Sigmoid colon (tissue), 6 donors: ENCODE measurements at regions not wholly inside any gene's neighbourhood (a gene's known extent, or its start where the extent isn't known, plus 50 kb on each side); places are given as distances from the start of the nearest gene placed in this dataset.

ENCODE experiments used
- DNase-seq: peaks from one replicate; pipeline ENCODE4 v3.0.0-alpha.2; 2019
- H3K27ac ChIP-seq, 4 donors: fragments of 200-600 bp; sonication (generic); one replicate each; pipeline ENCODE4 v1.5.1; 2016 to 2019; ENCODE audit warnings: mild to moderate bottlenecking in 1 of 4
- H3K27me3 ChIP-seq, 3 donors: fragments of 200-600 bp; sonication (generic); one replicate each; pipeline ENCODE4 v1.5.1; 2019; ENCODE audit warnings: mild to moderate bottlenecking in 1 of 3
- H3K36me3 ChIP-seq, 4 donors: fragments of 200-600 bp; sonication (generic); one replicate each; pipeline ENCODE4 v1.5.1; 2016 to 2019
- H3K4me1 ChIP-seq, 4 donors: fragments of 200-600 bp; sonication (generic); one replicate each; pipeline ENCODE4 v1.5.1; 2017 to 2019
- H3K4me3 ChIP-seq, 4 donors: fragments of 200-600 bp; sonication (generic); one replicate each; pipeline ENCODE4 v1.5.1; 2017 to 2019; ENCODE audit warnings: mild to moderate bottlenecking in 2 of 4, moderate library complexity in 1 of 4
- H3K9me3 ChIP-seq, 4 donors: fragments of 200-600 bp in 3 of 4; sonication (generic) in 3 of 4; one replicate each; pipeline versions ENCODE4 v1.5.1 to v1.6.1; 2013 to 2019
- CTCF ChIP-seq, 4 experiments: fragments of 450-650 bp in 3 of 4; fragments of 200-600 bp in 1 of 4; IDR thresholded peaks; one replicate each; pipeline ENCODE4 v1.5.1; 2016 to 2019; ENCODE audit warnings: antibody characterized with exemption in 4 of 4, mild to moderate bottlenecking in 3 of 4, moderate library complexity in 2 of 4
- EP300 ChIP-seq, 4 donors: sonication (generic); formaldehyde crosslinking; IDR thresholded peaks; one replicate each; pipeline ENCODE4 v1.6.1; 2017; ENCODE audit warnings: antibody characterized with exemption in 4 of 4
- POLR2A ChIP-seq, 2 donors: fragments of 450-650 bp; IDR thresholded peaks; one replicate each; pipeline ENCODE4 v1.6.1; 2016; ENCODE audit warnings: antibody characterized with exemption in 2 of 2, mild to moderate bottlenecking in 2 of 2, moderate library complexity in 2 of 2
- POLR2AphosphoS5 ChIP-seq, 4 donors: sonication (generic); formaldehyde crosslinking; IDR thresholded peaks; one replicate each; pipeline ENCODE4 v1.6.1; 2017; ENCODE audit warnings: antibody characterized with exemption in 4 of 4
- WGBS, 2 donors: extraction: QIAGEN DNeasy Blood & Tissue Kit; methylation state at CpG; one replicate each; pipeline ENCODE4 v1.1.7; 2013; 5-methylcytosine and 5-hydroxymethylcytosine counted together
- intact Hi-C: fragments of 100-400 bp; cut with DNase I; formaldehyde crosslinking; loops from one replicate; pipeline ENCODE4 v1.15.1; 2023
- donor health status: healthy with polysubstance abuse.
- donor health status: healthy.

GRCh38 chrX:138945219-138945618 is 233.7 kb upstream of the FGF13 start:
- H3K4me3 ChIP-seq = no peak overlapping the region
- H3K4me1 ChIP-seq = no peaks in the 10 kb centered on the region
- H3K27me3 ChIP-seq = no peaks in the 10 kb centered on the region
- DNase-seq = no peak
- no peaks in the 10 kb centered on the region for H3K9me3 ChIP-seq
- WGBS, 2 donors = 82 to 87% methylated on average over 6 of the region's 6 CpGs
- H3K27ac ChIP-seq = no peak overlapping the region
- no peak for TF ChIP-seq CTCF (IDR thresholded peaks at IDR 0.05)
- no peak for TF ChIP-seq POLR2A (IDR thresholded peaks at IDR 0.05)
- no peak for TF ChIP-seq EP300 (IDR thresholded peaks at IDR 0.05)
- intact Hi-C loops = no loop called here
- H3K36me3 ChIP-seq = no peaks in the 10 kb centered on the region

GRCh38 chrX:138939038-138939437 is 227.5 kb upstream of the FGF13 start:
- H3K9me3 ChIP-seq = no peaks in the 10 kb centered on the region
- no peaks in the 10 kb centered on the region for H3K4me1 ChIP-seq
- H3K36me3 ChIP-seq = no peaks in the 10 kb centered on the region
- TF ChIP-seq CTCF (IDR thresholded peaks at IDR 0.05) = no peak
- no peak for TF ChIP-seq EP300 (IDR thresholded peaks at IDR 0.05)
- TF ChIP-seq POLR2A (IDR thresholded peaks at IDR 0.05) = no peak
- no peak for TF ChIP-seq POLR2AphosphoS5 (IDR thresholded peaks at IDR 0.05)
- no peaks in the 10 kb centered on the region for H3K27me3 ChIP-seq
- H3K4me3 ChIP-seq = no peak overlapping the region
- DNase-seq = no peak
- intact Hi-C loops = no loop called here
- H3K27ac ChIP-seq = no peak overlapping the region

- Histone ChIP-seq H3K9me3 (no peaks in the 10 kb centered on the region), H3K27me3 (no peaks in the 10 kb centered on the region), H3K27ac (no peak overlapping the region), H3K4me1 (no peaks in the 10 kb centered on the region), H3K4me3 (no peak overlapping the region), H3K36me3 (no peaks in the 10 kb centered on the region)
- intact Hi-C loops = no loop called here
- no peak for DNase-seq
- TF ChIP-seq POLR2AphosphoS5 (IDR thresholded peaks at IDR 0.05) = no peak
- WGBS, 2 donors = 66 to 92% methylated on average over 1 of the region's 1 CpG
These were observed 226.5 kb upstream of the FGF13 start for GRCh38 chrX:138938003-138938402.

- no peak overlapping the region for H3K4me3 ChIP-seq
- TF ChIP-seq EP300 (IDR thresholded peaks at IDR 0.05) (no peak), CTCF (IDR thresholded peaks at IDR 0.05) (no peak), POLR2AphosphoS5 (IDR thresholded peaks at IDR 0.05) (no peak), POLR2A (IDR thresholded peaks at IDR 0.05) (no peak)
- DNase-seq = no peak
- H3K36me3 ChIP-seq = no peaks in the 10 kb centered on the region
- intact Hi-C loops = no loop called here
- no peaks in the 10 kb centered on the region for H3K9me3 ChIP-seq
- H3K27ac ChIP-seq = no peak overlapping the region
- H3K27me3 ChIP-seq = no peaks in the 10 kb centered on the region
- 75 to 82% methylated on average over 2 of the region's 2 CpGs for WGBS, 2 donors
- no peaks in the 10 kb centered on the region for H3K4me1 ChIP-seq
These were observed 219.7 kb upstream of the FGF13 start for GRCh38 chrX:138931212-138931611.

- TF ChIP-seq POLR2AphosphoS5 (IDR thresholded peaks at IDR 0.05) (no peak), POLR2A (IDR thresholded peaks at IDR 0.05) (no peak), CTCF (IDR thresholded peaks at IDR 0.05) (no peak)
- Histone ChIP-seq H3K27me3 (no peaks in the 10 kb centered on the region), H3K27ac (no peak overlapping the region), H3K9me3 (no peaks in the 10 kb centered on the region), H3K4me1 (no peaks in the 10 kb centered on the region), H3K36me3 (no peaks in the 10 kb centered on the region), H3K4me3 (no peak overlapping the region)
- WGBS, 2 donors = 76 to 81% methylated on average over 4 of the region's 4 CpGs
- intact Hi-C loops = no loop called here
- no peak for DNase-seq
These were observed 219.0 kb upstream of the FGF13 start for GRCh38 chrX:138930583-138930945.
